ENCODE measurements at regions not wholly inside any gene's neighbourhood (a gene's known extent, or its start where the extent isn't known, plus 50 kb on each side); places are given as distances from the start of the nearest gene placed in this dataset.

GRCh38 chr22:40099887-40100286 lies 77.8 kb upstream of the TNRC6B start (continued):
- TF ChIP-seq ZNF510 (tag by site-specific recombination; IDR thresholded peaks at IDR 0.05; ENCODE audit: insufficient replicate concordance) (peak; percentile 37), ZNF555 (tag by site-specific recombination; conservative IDR thresholded peaks at IDR 0.05) (peak; percentile 57), ZNF140 (tag by site-specific recombination; IDR thresholded peaks at IDR 0.05) (peak; percentile 62; the same call in 1 of the 2 replicates), ZNF433 (tag by site-specific recombination; IDR thresholded peaks at IDR 0.05; ENCODE audit: low read depth) (0 out of 2 replicates have a peak, but pooled peaks have one; percentile 45), ZBTB11 (tag by site-specific recombination; conservative IDR thresholded peaks at IDR 0.05; ENCODE audit: low read depth) (peak; percentile 53; the same call in 1 of the 2 replicates), ZNF654 (tag by site-specific recombination; IDR thresholded peaks at IDR 0.05; ENCODE audit: low read depth) (peak; percentile 11; the same call in 1 of the 2 replicates), ZXDB (tag by site-specific recombination; IDR thresholded peaks at IDR 0.05) (peak; percentile 28; the same call in 1 of the 2 replicates), ZBTB8A (tag by site-specific recombination; IDR thresholded peaks at IDR 0.05) (peak; percentile 48), ZNF558 (tag by site-specific recombination; IDR thresholded peaks at IDR 0.05) (0 out of 2 replicates have a peak, but pooled peaks have one; percentile 24)

- Histone ChIP-seq H3K4me1 (ENCODE audit: control insufficient read depth, insufficient read depth, low read length) (peaks cover 11% of the 10 kb centered on the region), H3K27ac (ENCODE audit: extremely low read depth, low read depth, low read length) (no peak overlapping the region), H3K4me3 (ENCODE audit: low read depth, low read length) (no peak overlapping the region), H3K9me3 (ENCODE audit: control insufficient read depth, insufficient read depth, low read depth, low read length) (no peaks in the 10 kb centered on the region), H3K36me3 (ENCODE audit: control insufficient read depth in 2 of 2, insufficient read depth in 1 of 2, low read length in 2 of 2) (no peaks in the 10 kb centered on the region)
- CTCF ChIA-PET: no interaction called here
- TF ChIP-seq MEIS1 (CRISPR knock-in tag; IDR thresholded peaks at IDR 0.05; ENCODE audit: borderline replicate concordance): no peak
- TF ChIP-seq PRDM10 (tag by site-specific recombination; IDR thresholded peaks at IDR 0.05): no peak
- TF ChIP-seq ZNF837 (tag by site-specific recombination; IDR thresholded peaks at IDR 0.05): no peak
- TF ChIP-seq ZNF157 (tag by site-specific recombination; IDR thresholded peaks at IDR 0.05): no peak
- no peak for TF ChIP-seq ZFP69B (tag by site-specific recombination; IDR thresholded peaks at IDR 0.05)
- TF ChIP-seq ZNF335 (tag by site-specific recombination; conservative IDR thresholded peaks at IDR 0.05): no peak
- TF ChIP-seq ZNF311 (tag by site-specific recombination; IDR thresholded peaks at IDR 0.05; ENCODE audit: borderline replicate concordance): no peak
- TF ChIP-seq ZBTB10 (tag by site-specific recombination; IDR thresholded peaks at IDR 0.05): no peak
- no peak for TF ChIP-seq ZSCAN16 (tag by site-specific recombination; IDR thresholded peaks at IDR 0.05)
- no peak for TF ChIP-seq ZNF777 (tag by site-specific recombination; IDR thresholded peaks at IDR 0.05; ENCODE audit: borderline replicate concordance)
- POLR2A ChIA-PET: no interaction called here
Measured at GRCh38 chr22:40105755-40106154, 72.0 kb upstream of the TNRC6B start.
